Lower leg skin (tissue), 4 donors: ENCODE measurements at regions not wholly inside any gene's neighbourhood (a gene's known extent, or its start where the extent isn't known, plus 50 kb on each side); places are given as distances from the start of the nearest gene placed in this dataset.

Experiments used
- DNase-seq, 2 donors: peaks; one replicate each; pipeline ENCODE4 v3.0.0-alpha.2; 2019; ENCODE audit warnings: low spot score in 2 of 2
- H3K4me3 ChIP-seq: fragments of 200-600 bp; sonication (generic); 2 replicates; pipeline ENCODE4 v1.5.1; 2017; ENCODE audit warnings: mild to moderate bottlenecking, low read depth; ENCODE audit not compliant: poor library complexity, severe bottlenecking
- POLR2A ChIP-seq, 2 donors: fragments of 450-650 bp; IDR thresholded peaks; one replicate each; pipeline ENCODE4 v1.6.1; 2016 to 2017; ENCODE audit warnings: antibody characterized with exemption in 2 of 2, mild to moderate bottlenecking in 1 of 2, moderate library complexity in 1 of 2
- WGBS, 2 donors: methylation state at CpG; one replicate each; pipeline ENCODE4 v1.1.5; 2018; 5-methylcytosine and 5-hydroxymethylcytosine counted together
- intact Hi-C: fragments of 100-400 bp; cut with DNase I; formaldehyde crosslinking; loops from one replicate; pipeline ENCODE4 v1.15.0; 2023; ENCODE audit warnings: low total_unique reads
- TF ChIP-seq, protein P1 (sequence below), 3 donors: fragments of 450-650 bp; IDR thresholded peaks; one replicate each; pipeline ENCODE4 v1.5.1; 2016; ENCODE audit warnings: antibody characterized with exemption in 3 of 3, mild to moderate bottlenecking in 3 of 3, moderate library complexity in 2 of 3

- no peak for TF ChIP-seq POLR2A (IDR thresholded peaks at IDR 0.05)
- TF ChIP-seq, protein P1, sequence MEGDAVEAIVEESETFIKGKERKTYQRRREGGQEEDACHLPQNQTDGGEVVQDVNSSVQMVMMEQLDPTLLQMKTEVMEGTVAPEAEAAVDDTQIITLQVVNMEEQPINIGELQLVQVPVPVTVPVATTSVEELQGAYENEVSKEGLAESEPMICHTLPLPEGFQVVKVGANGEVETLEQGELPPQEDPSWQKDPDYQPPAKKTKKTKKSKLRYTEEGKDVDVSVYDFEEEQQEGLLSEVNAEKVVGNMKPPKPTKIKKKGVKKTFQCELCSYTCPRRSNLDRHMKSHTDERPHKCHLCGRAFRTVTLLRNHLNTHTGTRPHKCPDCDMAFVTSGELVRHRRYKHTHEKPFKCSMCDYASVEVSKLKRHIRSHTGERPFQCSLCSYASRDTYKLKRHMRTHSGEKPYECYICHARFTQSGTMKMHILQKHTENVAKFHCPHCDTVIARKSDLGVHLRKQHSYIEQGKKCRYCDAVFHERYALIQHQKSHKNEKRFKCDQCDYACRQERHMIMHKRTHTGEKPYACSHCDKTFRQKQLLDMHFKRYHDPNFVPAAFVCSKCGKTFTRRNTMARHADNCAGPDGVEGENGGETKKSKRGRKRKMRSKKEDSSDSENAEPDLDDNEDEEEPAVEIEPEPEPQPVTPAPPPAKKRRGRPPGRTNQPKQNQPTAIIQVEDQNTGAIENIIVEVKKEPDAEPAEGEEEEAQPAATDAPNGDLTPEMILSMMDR (IDR thresholded peaks at IDR 0.05): no peak
- DNase-seq: no peak
- intact Hi-C loops: no loop called here
- whole genome bisulfite sequencing, 2 donors: 58 to 71% methylated on average over 13 of the region's 13 CpGs
- no peak overlapping the region for H3K4me3 ChIP-seq
Measured at GRCh38 chr3:14324224-14324944, 78.0 kb upstream of the SLC6A6 start.

GRCh38 chr3:14328422-14328821 is 74.0 kb upstream of the SLC6A6 start:
- intact Hi-C loops: no loop called here
- DNase-seq: no peak
- H3K4me3 ChIP-seq: no peak overlapping the region
- 79 to 89% methylated on average over 3 of the region's 3 CpGs for WGBS, 2 donors
- no peak for TF ChIP-seq POLR2A (IDR thresholded peaks at IDR 0.05)
- TF ChIP-seq, protein P1 (IDR thresholded peaks at IDR 0.05): no peak

DNA sequence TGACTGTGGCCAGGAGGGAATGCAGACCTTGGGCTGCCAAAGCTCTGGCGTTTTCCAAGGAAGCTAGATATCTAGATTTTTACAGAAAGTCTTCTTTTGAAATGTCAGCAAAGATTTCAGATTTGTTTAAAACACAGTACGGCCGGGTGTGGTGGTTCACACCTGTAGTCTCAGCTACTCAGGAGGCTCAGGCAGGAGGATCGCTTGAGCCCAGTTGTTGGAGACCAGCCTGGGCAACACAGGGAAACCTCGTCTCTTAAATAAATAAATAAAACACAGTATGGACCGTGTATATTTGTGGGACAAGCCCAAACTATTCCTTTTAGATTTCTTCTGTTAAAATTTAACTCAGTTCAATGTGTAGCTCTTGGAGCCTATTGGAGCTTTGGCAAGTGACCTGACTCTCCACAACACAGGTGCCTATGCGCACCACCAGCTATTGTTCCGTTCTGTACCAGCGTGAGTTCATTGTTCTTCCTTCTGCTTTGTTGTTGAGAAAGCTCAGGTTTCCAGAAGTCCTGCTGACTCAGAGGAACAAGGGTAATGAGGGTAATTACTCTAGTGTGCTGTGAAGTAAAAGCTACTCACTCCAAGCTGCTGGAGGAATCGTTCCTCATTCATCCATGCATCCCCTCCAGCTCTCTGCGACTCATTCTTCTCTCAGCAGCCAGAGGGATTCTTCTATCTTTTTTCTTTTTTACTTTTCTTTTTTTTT is 73.1 kb upstream of the SLC6A6 start:
- DNase-seq: no peak
- intact Hi-C loops: no loop called here
- WGBS, 2 donors: 55 to 61% methylated on average over 11 of the region's 11 CpGs
- no peak overlapping the region for H3K4me3 ChIP-seq
- no peak for TF ChIP-seq POLR2A (IDR thresholded peaks at IDR 0.05)
- TF ChIP-seq, protein P1 (IDR thresholded peaks at IDR 0.05): no peak

DNA sequence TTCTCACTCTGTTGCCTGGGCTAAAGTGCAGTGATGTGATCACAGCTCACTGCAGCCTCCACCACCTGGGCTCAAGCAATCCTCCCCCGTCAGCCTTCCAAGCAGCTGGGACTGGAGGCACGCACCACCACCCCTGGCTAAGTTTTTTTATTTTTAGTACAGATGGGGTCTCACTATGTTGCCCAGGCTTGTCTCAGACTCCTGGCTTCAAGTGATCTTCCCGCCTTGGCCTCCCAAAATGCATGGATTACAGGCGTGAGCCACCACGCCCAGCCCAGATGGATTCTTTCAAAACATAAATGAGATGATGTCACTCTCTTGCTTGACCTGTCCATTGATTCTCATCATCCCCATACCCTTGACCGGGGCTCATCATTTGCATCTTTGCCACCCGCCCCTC is 72.6 kb upstream of the SLC6A6 start:
- TF ChIP-seq, protein P1 (IDR thresholded peaks at IDR 0.05): no peak
- TF ChIP-seq POLR2A (IDR thresholded peaks at IDR 0.05): no peak

GRCh38 chr3:14330508-14330907 is 71.9 kb upstream of the SLC6A6 start:
- H3K4me3 ChIP-seq: no peak overlapping the region
- no peak for DNase-seq
- intact Hi-C loops: no loop called here
- 90 to 93% methylated on average over 10 of the region's 10 CpGs for WGBS, 2 donors
- no peak for TF ChIP-seq POLR2A (IDR thresholded peaks at IDR 0.05)
- TF ChIP-seq, protein P1 (IDR thresholded peaks at IDR 0.05): no peak

More for the DNA sequence above, 72.6 kb upstream of the SLC6A6 start:
- WGBS, 2 donors: 87 to 97% methylated on average over 7 of the region's 7 CpGs
- no peak for DNase-seq
- H3K4me3 ChIP-seq: no peak overlapping the region
- intact Hi-C loops: no loop called here
